ENCODE measurements at regions not wholly inside any gene's neighbourhood (a gene's known extent, or its start where the extent isn't known, plus 50 kb on each side); places are given as distances from the start of the nearest gene placed in this dataset.

- no peaks in the 10 kb centered on the region for H3K27me3 ChIP-seq
Observed at GRCh38 chr6:1187293-1188131, 124.4 kb upstream of the FOXQ1 start.

GRCh38 chr6:1184318-1184717 lies 127.6 kb upstream of the FOXQ1 start:
- no peak for TF ChIP-seq Cebpa-rat (IDR thresholded peaks at IDR 0.05)
- H3K4me3 ChIP-seq: no peak overlapping the region
- H3K4me2 ChIP-seq: no peak overlapping the region
- H3K27ac ChIP-seq: no peak overlapping the region
- no peaks in the 10 kb centered on the region for H3K27me3 ChIP-seq
- no peaks in the 10 kb centered on the region for H3K4me1 ChIP-seq
- no peaks in the 10 kb centered on the region; the same call in 1 of the 2 replicates for H3K9me3 ChIP-seq
- no peaks in the 10 kb centered on the region for H4K20me1 ChIP-seq
- H3K36me3 ChIP-seq: no peaks in the 10 kb centered on the region
- no peak overlapping the region for H3K9ac ChIP-seq

More at GRCh38 chr6:1187293-1188131, 124.4 kb upstream of the FOXQ1 start:
- H3K4me3 ChIP-seq: no peak overlapping the region
- no peak overlapping the region for H3K27ac ChIP-seq
- H4K20me1 ChIP-seq: no peaks in the 10 kb centered on the region
- H3K36me3 ChIP-seq: no peaks in the 10 kb centered on the region
- no peaks in the 10 kb centered on the region; the same call in 1 of the 2 replicates for H3K9me3 ChIP-seq
- H3K4me2 ChIP-seq: no peak overlapping the region
- peaks cover 6% of the 10 kb centered on the region; the same call in 1 of the 2 replicates for H3K4me1 ChIP-seq
- TF ChIP-seq Cebpa-rat (IDR thresholded peaks at IDR 0.05): no peak
- H3K9ac ChIP-seq: no peak overlapping the region

- Histone ChIP-seq H3K4me2 (no peak overlapping the region), H3K27me3 (no peaks in the 10 kb centered on the region), H3K9me3 (no peaks in the 10 kb centered on the region), H4K20me1 (no peaks in the 10 kb centered on the region), H3K36me3 (no peaks in the 10 kb centered on the region), H3K27ac (no peak overlapping the region), H3K9ac (no peak overlapping the region), H3K4me3 (no peak overlapping the region), H3K4me1 (no peaks in the 10 kb centered on the region)
- TF ChIP-seq Cebpa-rat (IDR thresholded peaks at IDR 0.05): no peak
Observed at GRCh38 chr6:1182722-1183521, 129.0 kb upstream of the FOXQ1 start.

- Histone ChIP-seq H3K4me1 (no peaks in the 10 kb centered on the region), H3K9me3 (no peaks in the 10 kb centered on the region), H3K36me3 (no peaks in the 10 kb centered on the region), H3K4me2 (no peak overlapping the region), H3K9ac (no peak overlapping the region), H3K27ac (no peak overlapping the region), H3K4me3 (no peak overlapping the region), H3K27me3 (no peaks in the 10 kb centered on the region), H4K20me1 (no peaks in the 10 kb centered on the region)
- TF ChIP-seq Cebpa-rat (IDR thresholded peaks at IDR 0.05): no peak
Observed at GRCh38 chr6:1181939-1182605, 129.8 kb upstream of the FOXQ1 start.

- H3K4me2 ChIP-seq: no peak overlapping the region
- no peaks in the 10 kb centered on the region for H3K27me3 ChIP-seq
- no peak overlapping the region for H3K27ac ChIP-seq
- no peaks in the 10 kb centered on the region for H3K4me1 ChIP-seq
- no peaks in the 10 kb centered on the region for H4K20me1 ChIP-seq
- TF ChIP-seq Cebpa-rat (IDR thresholded peaks at IDR 0.05): no peak
- H3K9ac ChIP-seq: no peak overlapping the region
- no peaks in the 10 kb centered on the region for H3K36me3 ChIP-seq
- H3K4me3 ChIP-seq: no peak overlapping the region
- H3K9me3 ChIP-seq: no peaks in the 10 kb centered on the region
Observed at GRCh38 chr6:1179571-1180459, 132.1 kb upstream of the FOXQ1 start.

GRCh38 chr6:1178590-1178989 lies 133.3 kb upstream of the FOXQ1 start:
- Histone ChIP-seq H3K4me1 (no peaks in the 10 kb centered on the region), H3K27ac (no peak overlapping the region), H3K36me3 (no peaks in the 10 kb centered on the region), H3K4me2 (no peak overlapping the region), H3K27me3 (no peaks in the 10 kb centered on the region), H3K9ac (no peak overlapping the region), H4K20me1 (no peaks in the 10 kb centered on the region), H3K9me3 (no peaks in the 10 kb centered on the region), H3K4me3 (no peak overlapping the region)
- no peak for TF ChIP-seq Cebpa-rat (IDR thresholded peaks at IDR 0.05)

- no peaks in the 10 kb centered on the region for H3K9me3 ChIP-seq
- H3K4me2 ChIP-seq: no peak overlapping the region
- no peaks in the 10 kb centered on the region for H3K4me1 ChIP-seq
- no peak overlapping the region for H3K4me3 ChIP-seq
- H3K9ac ChIP-seq: no peak overlapping the region
- H3K27ac ChIP-seq: no peak overlapping the region
- H4K20me1 ChIP-seq: no peaks in the 10 kb centered on the region
- no peak for TF ChIP-seq Cebpa-rat (IDR thresholded peaks at IDR 0.05)
- no peaks in the 10 kb centered on the region for H3K36me3 ChIP-seq
- H3K27me3 ChIP-seq: no peaks in the 10 kb centered on the region
Observed at GRCh38 chr6:1176567-1176966, 135.3 kb upstream of the FOXQ1 start.

GRCh38 chr6:1175877-1176276 lies 136.0 kb upstream of the FOXQ1 start:
- Histone ChIP-seq H3K4me2 (no peak overlapping the region), H3K9ac (no peak overlapping the region), H4K20me1 (no peaks in the 10 kb centered on the region), H3K36me3 (no peaks in the 10 kb centered on the region), H3K27ac (no peak overlapping the region), H3K4me1 (no peaks in the 10 kb centered on the region), H3K4me3 (no peak overlapping the region), H3K9me3 (no peaks in the 10 kb centered on the region), H3K27me3 (no peaks in the 10 kb centered on the region)
- no peak for TF ChIP-seq Cebpa-rat (IDR thresholded peaks at IDR 0.05)

- no peaks in the 10 kb centered on the region for H4K20me1 ChIP-seq
- no peak overlapping the region for H3K9ac ChIP-seq
- no peaks in the 10 kb centered on the region for H3K27me3 ChIP-seq
- no peak overlapping the region for H3K4me3 ChIP-seq
- no peak overlapping the region for H3K27ac ChIP-seq
- no peaks in the 10 kb centered on the region for H3K9me3 ChIP-seq
- no peaks in the 10 kb centered on the region for H3K36me3 ChIP-seq
- no peaks in the 10 kb centered on the region for H3K4me1 ChIP-seq
- no peak for TF ChIP-seq Cebpa-rat (IDR thresholded peaks at IDR 0.05)
- no peak overlapping the region for H3K4me2 ChIP-seq
Observed at GRCh38 chr6:1170794-1171193, 141.1 kb upstream of the FOXQ1 start.

All from BLaER1 (cell line).